ENCODE measurements at regions not wholly inside any gene's neighbourhood (a gene's known extent, or its start where the extent isn't known, plus 50 kb on each side); places are given as distances from the start of the nearest gene placed in this dataset.
A peak's percentile ranks its signal among the peaks of the same experiment; 100 is the strongest.

DNA sequence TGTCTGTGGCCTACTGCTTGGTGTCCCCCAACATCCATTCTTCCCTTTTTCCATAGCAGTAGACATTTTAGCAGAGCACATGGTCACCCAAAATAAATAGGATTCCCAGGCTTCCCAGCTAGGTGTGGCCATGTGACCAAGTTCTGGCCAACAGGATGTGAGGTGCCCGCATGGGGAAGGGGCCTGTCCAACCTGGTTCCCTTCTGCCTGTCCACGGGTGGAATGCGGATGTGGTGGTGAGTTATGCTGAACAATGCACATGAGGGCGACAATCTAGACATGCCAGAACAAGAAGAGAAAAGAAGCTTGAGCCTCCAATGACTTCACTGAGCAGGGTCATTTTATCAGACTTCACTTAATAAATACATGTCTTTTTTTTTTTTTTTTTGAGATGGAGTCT is 77.6 kb upstream of the DLG1 start:
- DNase-seq (ENCODE audit: low spot score): no peak
- ATAC-seq (ENCODE audit: low FRiP score): no peak
- TF ChIP-seq, protein P1, sequence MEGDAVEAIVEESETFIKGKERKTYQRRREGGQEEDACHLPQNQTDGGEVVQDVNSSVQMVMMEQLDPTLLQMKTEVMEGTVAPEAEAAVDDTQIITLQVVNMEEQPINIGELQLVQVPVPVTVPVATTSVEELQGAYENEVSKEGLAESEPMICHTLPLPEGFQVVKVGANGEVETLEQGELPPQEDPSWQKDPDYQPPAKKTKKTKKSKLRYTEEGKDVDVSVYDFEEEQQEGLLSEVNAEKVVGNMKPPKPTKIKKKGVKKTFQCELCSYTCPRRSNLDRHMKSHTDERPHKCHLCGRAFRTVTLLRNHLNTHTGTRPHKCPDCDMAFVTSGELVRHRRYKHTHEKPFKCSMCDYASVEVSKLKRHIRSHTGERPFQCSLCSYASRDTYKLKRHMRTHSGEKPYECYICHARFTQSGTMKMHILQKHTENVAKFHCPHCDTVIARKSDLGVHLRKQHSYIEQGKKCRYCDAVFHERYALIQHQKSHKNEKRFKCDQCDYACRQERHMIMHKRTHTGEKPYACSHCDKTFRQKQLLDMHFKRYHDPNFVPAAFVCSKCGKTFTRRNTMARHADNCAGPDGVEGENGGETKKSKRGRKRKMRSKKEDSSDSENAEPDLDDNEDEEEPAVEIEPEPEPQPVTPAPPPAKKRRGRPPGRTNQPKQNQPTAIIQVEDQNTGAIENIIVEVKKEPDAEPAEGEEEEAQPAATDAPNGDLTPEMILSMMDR (IDR thresholded peaks at IDR 0.05): no peak

- no peak for ATAC-seq (ENCODE audit: low FRiP score)
- TF ChIP-seq, protein P1 (IDR thresholded peaks at IDR 0.05): no peak
- DNase-seq (ENCODE audit: low spot score): no peak
Measured at GRCh38 chr3:197375001-197375441, 76.6 kb upstream of the DLG1 start.

GRCh38 chr3:197373096-197373495 is 74.7 kb upstream of the DLG1 start:
- TF ChIP-seq, protein P1 (IDR thresholded peaks at IDR 0.05): no peak
- DNase-seq (ENCODE audit: low spot score): no peak
- ATAC-seq (ENCODE audit: low FRiP score): no peak

- TF ChIP-seq, protein P1 (IDR thresholded peaks at IDR 0.05): no peak
- DNase-seq (ENCODE audit: low spot score) (no peak), ATAC-seq (ENCODE audit: low FRiP score) (peak; percentile 84)
Measured at GRCh38 chr3:197372047-197372661, 73.7 kb upstream of the DLG1 start.

DNA sequence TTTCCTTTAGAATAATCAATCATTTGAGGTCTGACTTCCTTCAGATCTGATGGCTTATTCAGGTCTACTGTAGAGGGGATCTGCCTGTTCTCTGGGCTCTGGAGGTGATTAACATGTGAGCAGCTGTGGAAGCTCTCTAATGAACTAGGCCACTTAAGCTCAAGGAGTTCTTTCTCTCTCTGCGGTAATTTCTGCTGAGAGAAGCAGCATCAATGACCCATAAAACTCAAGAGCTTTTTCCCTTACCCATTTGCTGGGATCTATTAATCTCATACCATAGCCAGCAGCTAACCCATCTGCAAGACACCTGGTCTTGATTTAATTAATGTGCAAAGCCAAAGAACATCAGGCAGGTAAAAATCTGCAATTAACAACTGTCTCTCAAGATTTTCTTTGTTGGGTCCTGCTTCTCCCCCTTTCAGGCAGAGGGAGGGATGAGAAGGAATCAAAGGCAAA is 73.2 kb upstream of the DLG1 start:
- no peak for DNase-seq (ENCODE audit: low spot score)
- TF ChIP-seq, protein P1 (IDR thresholded peaks at IDR 0.05): no peak
- ATAC-seq (ENCODE audit: low FRiP score): no peak

GRCh38 chr3:197369545-197369944 is 71.1 kb upstream of the DLG1 start:
- DNase-seq (ENCODE audit: low spot score): no peak
- TF ChIP-seq, protein P1 (IDR thresholded peaks at IDR 0.05): no peak
- ATAC-seq (ENCODE audit: low FRiP score): no peak

- DNase-seq (ENCODE audit: low spot score) (no peak), ATAC-seq (ENCODE audit: low FRiP score) (no peak)
- TF ChIP-seq, protein P1 (IDR thresholded peaks at IDR 0.05): no peak
Measured at GRCh38 chr3:197368821-197369220, 70.4 kb upstream of the DLG1 start.
